ENCODE measurements at regions not wholly inside any gene's neighbourhood (a gene's known extent, or its start where the extent isn't known, plus 50 kb on each side); places are given as distances from the start of the nearest gene placed in this dataset.

DNA sequence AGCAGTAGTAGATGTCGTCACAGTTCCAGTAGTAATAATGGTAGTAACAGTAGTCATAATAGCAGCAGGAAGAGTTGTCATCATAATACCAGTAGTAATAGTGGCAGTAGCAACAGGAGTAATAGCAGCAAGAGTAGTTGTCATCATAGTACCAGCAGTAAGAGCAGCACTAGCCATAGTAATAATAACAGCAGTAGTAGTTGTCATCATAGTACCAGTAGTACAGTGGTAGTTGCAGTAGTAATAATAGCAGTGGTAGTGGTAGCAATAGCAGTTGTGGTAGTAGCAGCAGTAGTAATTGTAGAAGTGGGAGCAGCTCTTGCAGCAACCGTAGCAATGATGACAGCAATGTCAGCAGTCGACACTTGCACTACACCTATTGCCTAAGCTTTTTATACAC, 502.8 kb downstream of the HS3ST4 start (continued):
- TF ChIP-seq, protein P1, sequence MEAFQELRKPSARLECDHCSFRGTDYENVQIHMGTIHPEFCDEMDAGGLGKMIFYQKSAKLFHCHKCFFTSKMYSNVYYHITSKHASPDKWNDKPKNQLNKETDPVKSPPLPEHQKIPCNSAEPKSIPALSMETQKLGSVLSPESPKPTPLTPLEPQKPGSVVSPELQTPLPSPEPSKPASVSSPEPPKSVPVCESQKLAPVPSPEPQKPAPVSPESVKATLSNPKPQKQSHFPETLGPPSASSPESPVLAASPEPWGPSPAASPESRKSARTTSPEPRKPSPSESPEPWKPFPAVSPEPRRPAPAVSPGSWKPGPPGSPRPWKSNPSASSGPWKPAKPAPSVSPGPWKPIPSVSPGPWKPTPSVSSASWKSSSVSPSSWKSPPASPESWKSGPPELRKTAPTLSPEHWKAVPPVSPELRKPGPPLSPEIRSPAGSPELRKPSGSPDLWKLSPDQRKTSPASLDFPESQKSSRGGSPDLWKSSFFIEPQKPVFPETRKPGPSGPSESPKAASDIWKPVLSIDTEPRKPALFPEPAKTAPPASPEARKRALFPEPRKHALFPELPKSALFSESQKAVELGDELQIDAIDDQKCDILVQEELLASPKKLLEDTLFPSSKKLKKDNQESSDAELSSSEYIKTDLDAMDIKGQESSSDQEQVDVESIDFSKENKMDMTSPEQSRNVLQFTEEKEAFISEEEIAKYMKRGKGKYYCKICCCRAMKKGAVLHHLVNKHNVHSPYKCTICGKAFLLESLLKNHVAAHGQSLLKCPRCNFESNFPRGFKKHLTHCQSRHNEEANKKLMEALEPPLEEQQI (IDR thresholded peaks at IDR 0.05): no peak
- TF ChIP-seq HDAC1 (IDR thresholded peaks at IDR 0.05): no peak
- TF ChIP-seq MED1 (CRISPR knock-in tag; IDR thresholded peaks at IDR 0.05; ENCODE audit: borderline replicate concordance): no peak
- TF ChIP-seq SMAD4 (CRISPR knock-in tag; conservative IDR thresholded peaks at IDR 0.05): no peak
- no peak for TF ChIP-seq SMARCC2 (IDR thresholded peaks at IDR 0.05; ENCODE audit: low read depth)
- TF ChIP-seq GABPB1 (CRISPR knock-in tag; IDR thresholded peaks at IDR 0.05): no peak

DNA sequence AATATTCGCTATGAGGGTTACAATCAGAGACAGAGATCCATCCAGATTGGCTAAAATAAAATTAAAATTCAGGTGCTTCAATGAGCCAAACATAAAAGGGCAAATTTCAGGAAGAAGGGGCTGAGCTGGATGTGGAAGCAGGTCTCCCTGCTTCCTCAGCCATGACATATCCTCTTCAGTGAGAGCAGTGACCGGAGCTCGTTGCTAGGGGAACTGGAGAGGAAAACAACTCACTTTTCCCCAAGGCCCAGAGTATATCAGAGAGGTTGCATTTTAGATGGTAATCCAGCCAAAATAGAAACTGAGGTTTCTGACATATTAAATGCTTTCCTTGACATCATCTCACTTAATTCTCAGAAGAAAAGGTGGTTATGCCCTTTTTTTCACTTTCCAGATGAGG, 503.5 kb downstream of the HS3ST4 start:
- H3K4me2 ChIP-seq (ENCODE audit: insufficient read depth, low read length): no peak overlapping the region
- WGBS (ENCODE audit: insufficient coverage, low coverage, missing lambda C conversion rate): 0% methylated on average over 3 of the region's 3 CpGs
- no peaks in the 10 kb centered on the region for H3K9me3 ChIP-seq (replicated peaks; ENCODE audit: control insufficient read depth, insufficient read depth, low read depth, low read length)
- ATAC-seq: no peak
- H3K36me3 ChIP-seq (ENCODE audit: control insufficient read depth, insufficient read depth, low read length): no peaks in the 10 kb centered on the region
- DNase-seq (ENCODE audit: extremely low read depth in 1 of 4, low spot score in 3 of 4): no peak
- POLR2A ChIA-PET: no interaction called here
- CTCF ChIA-PET (ENCODE audit: low intra/inter-chr PET ratio): no interaction called here
- intact Hi-C loops (cut with micrococcal nuclease) (no loop called here), in situ Hi-C loops (cut with MboI) (no loop called here)
- no peaks in the 10 kb centered on the region for H3K4me1 ChIP-seq (replicated peaks in 1 of 2; ENCODE audit: control insufficient read depth in 2 of 2, insufficient read depth in 2 of 2, low read length in 2 of 2)
- H3K9me1 ChIP-seq (ENCODE audit: control insufficient read depth, insufficient read depth, low read length): no peaks in the 10 kb centered on the region
- BruUV-seq (replicated peaks): no TSS peak
- H4K20me1 ChIP-seq (replicated peaks; ENCODE audit: control insufficient read depth, insufficient read depth, low read length): no peaks in the 10 kb centered on the region
- no peak overlapping the region for H2AFZ ChIP-seq (ENCODE audit: low read depth, low read length)
- H3K27ac ChIP-seq (ENCODE audit: extremely low read depth, low read depth, low read length): no peak overlapping the region
- H3K9ac ChIP-seq (ENCODE audit: insufficient read depth in 1 of 2, low read depth in 2 of 2, low read length in 2 of 2): no peak overlapping the region
- FAIRE-seq: no peak
- TF ChIP-seq PHF8 (IDR thresholded peaks at IDR 0.05; ENCODE audit: borderline replicate concordance, low read length): no peak
- H3K4me3 ChIP-seq: no peak overlapping the region
- no peaks in the 10 kb centered on the region for H3K79me2 ChIP-seq (ENCODE audit: control insufficient read depth, insufficient read depth, low read length)
- no peaks in the 10 kb centered on the region for H3K27me3 ChIP-seq (ENCODE audit: control insufficient read depth in 2 of 2, insufficient read depth in 2 of 2, low read length in 2 of 2)
